A549 (cell line): ENCODE measurements at regions not wholly inside any gene's neighbourhood (a gene's known extent, or its start where the extent isn't known, plus 50 kb on each side); places are given as distances from the start of the nearest gene placed in this dataset.
"Not testable (repeated sequence)": the region's sequence is repeated elsewhere in the genome, so short reads cannot be mapped to it uniquely, and the experiment has no call there.

Source experiments
- CEBPB ChIP-seq, 2 experiments: fragments of >200 bp in 1 of 2; sonication (Bioruptor Twin) in 1 of 2; formaldehyde crosslinking in 1 of 2; IDR thresholded peaks; 2 replicates each; pipeline ENCODE4 v1.6.1; 2012 to 2016
- CTCF ChIP-seq: fragments of >200 bp; sonication (Bioruptor Twin); formaldehyde crosslinking; IDR thresholded peaks from 3 replicates; pipeline ENCODE4 v1.5.1; 2016
- EP300 ChIP-seq, 2 experiments: fragments of >200 bp; sonication (Bioruptor Twin); formaldehyde crosslinking; IDR thresholded peaks; 2 replicates in 1 of 2; 3 replicates in 1 of 2; pipeline ENCODE4 v1.6.1; 2016 to 2017
- HDAC2 ChIP-seq: fragments of 200-600 bp; sonication (generic); IDR thresholded peaks from 2 replicates; pipeline ENCODE4 v1.6.1; 2016
- MAX ChIP-seq: IDR thresholded peaks from 2 replicates; pipeline ENCODE4 v1.6.1; 2012
- MYC ChIP-seq: IDR thresholded peaks from 2 replicates; pipeline ENCODE4 v1.6.1; 2012; ENCODE audit warnings: mild to moderate bottlenecking, inconsistent platforms, low read length, improper control_type of control experiment, borderline replicate concordance
- POLR2A ChIP-seq: IDR thresholded peaks from 2 replicates; pipeline ENCODE4 v1.6.1; 2012; ENCODE audit warnings: mild to moderate bottlenecking, low read length
- POLR2AphosphoS2 ChIP-seq: conservative IDR thresholded peaks from 2 replicates; pipeline ENCODE4 v1.6.1; 2012; ENCODE audit warnings: low read length, improper control_type of control experiment, inconsistent platforms
- REST ChIP-seq: fragments of 200-600 bp; sonication (generic); IDR thresholded peaks from 2 replicates; pipeline ENCODE4 v1.6.1; 2016; ENCODE audit warnings: antibody characterized with exemption, mild to moderate bottlenecking, moderate library complexity
- SMC3 ChIP-seq: fragments of >200 bp; sonication (Bioruptor Twin); formaldehyde crosslinking; IDR thresholded peaks from 3 replicates; pipeline ENCODE4 v1.6.1; 2018; ENCODE audit warnings: inconsistent platforms
- ZSCAN20 ChIP-seq: fragments of 250-450 bp; sonication (Bioruptor Pico); IDR thresholded peaks from 2 replicates; pipeline ENCODE4 v1.8.0; 2022; ENCODE audit warnings: mild to moderate bottlenecking, moderate library complexity

- TF ChIP-seq CTCF; REST; MAX; HDAC2; SMC3; EP300 (IDR thresholded peaks at IDR 0.05); POLR2A; POLR2AphosphoS2; MYC; ZSCAN20 (CRISPR knock-in tag); CEBPB (IDR thresholded peaks at IDR 0.05): not testable (repeated sequence)
Measured at GRCh38 chr5:34245032-34245394, 202.0 kb upstream of the C1QTNF3 start.
